ENCODE measurements at regions not wholly inside any gene's neighbourhood (a gene's known extent, or its start where the extent isn't known, plus 50 kb on each side); places are given as distances from the start of the nearest gene placed in this dataset.
"Not testable (repeated sequence)": the region's sequence is repeated elsewhere in the genome, so short reads cannot be mapped to it uniquely, and the experiment has no call there.

- no peak for DNase-seq (ENCODE audit: low read depth)
These were observed 232.6 kb downstream of the VRK1 start for GRCh38 chr14:97029800-97030199.

DNA sequence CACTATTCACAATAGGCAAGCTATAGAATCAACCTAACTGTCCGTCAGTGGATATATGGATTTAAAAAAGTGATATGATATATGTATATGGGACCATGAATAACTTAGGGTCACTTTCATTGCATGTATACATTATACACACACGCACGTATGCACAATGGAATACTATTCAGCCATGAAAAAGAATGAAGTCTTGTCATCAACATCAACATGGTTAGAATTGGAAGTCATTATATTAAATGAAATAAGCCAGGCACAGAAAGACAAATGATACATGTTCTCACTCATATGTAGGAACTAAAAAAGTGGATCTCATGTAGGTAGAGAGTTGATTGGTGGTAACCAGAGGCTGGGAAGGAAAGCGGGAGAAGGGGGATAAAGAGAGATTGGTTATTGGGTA lies 234.3 kb downstream of the VRK1 start:
- no peak for DNase-seq (ENCODE audit: low read depth)

- DNase-seq (ENCODE audit: low read depth), result no peak
These were observed 236.4 kb downstream of the VRK1 start for GRCh38 chr14:97033556-97034081.

DNA sequence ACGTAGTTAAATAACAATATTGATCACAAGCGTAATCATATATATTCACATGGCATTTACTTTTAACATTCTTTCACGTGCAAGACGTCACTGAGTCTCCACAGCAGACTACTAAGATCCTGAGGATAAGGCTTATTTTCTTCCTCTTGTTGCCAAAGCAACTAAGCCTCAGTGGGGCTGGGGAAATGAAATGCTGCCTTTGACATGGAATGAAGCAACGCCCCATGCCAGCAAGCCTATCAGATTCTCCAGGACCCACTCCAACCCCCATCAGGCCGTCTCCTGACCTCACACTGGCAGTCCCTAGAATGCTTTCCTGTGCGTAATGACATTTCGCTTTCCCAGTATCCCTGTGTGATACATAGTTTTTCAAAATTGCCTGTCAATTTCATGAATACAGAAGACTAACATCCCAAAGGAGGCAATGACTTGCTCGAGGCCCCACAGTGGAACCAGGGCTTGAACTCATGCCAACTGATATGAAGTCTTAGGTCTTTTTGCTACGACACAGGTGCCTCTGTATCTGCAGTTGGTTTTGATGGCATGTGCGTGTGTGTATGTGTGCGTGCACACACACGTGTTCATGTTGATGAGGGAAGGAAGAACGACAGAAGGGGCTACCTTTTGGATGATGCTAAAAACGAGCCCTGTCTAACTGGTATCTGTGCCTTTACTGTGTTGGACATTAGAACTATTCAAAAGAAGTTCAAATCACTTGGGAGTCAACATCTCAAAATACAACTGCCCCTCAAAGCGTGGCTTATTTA lies 239.1 kb downstream of the VRK1 start:
- DNase-seq (ENCODE audit: low read depth), result no peak

DNA sequence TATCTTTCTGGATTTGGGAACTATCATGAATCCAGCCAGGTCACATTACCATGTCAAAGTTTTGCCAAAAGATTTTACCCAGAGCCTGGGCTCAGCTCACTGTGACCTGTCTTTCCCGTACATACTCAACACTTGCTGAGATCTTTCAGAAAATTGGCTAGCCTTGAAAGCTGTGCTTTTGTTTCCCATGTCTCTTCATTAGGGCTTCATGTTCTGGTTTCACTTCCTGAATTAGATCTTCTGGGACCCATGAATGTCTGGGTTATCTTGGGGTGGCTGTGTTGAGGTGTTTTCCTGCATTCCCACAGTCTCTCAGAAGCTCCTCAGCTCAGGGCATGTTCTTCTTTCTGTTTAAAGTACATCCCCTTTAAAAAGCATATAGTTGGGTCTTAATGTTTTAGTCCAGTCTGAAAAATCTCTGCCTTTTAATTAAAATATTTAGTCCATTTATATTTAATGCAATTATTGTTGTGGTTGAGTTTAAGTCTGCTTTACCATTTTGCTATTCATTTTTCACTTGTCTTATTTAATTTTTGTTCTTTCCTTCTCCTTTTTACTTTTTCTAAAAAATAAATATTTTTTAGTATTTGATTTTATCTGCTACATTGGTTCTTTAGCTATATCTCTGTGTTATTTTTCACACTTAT lies 242.7 kb downstream of the VRK1 start:
- no peak for DNase-seq (ENCODE audit: low read depth)

DNA sequence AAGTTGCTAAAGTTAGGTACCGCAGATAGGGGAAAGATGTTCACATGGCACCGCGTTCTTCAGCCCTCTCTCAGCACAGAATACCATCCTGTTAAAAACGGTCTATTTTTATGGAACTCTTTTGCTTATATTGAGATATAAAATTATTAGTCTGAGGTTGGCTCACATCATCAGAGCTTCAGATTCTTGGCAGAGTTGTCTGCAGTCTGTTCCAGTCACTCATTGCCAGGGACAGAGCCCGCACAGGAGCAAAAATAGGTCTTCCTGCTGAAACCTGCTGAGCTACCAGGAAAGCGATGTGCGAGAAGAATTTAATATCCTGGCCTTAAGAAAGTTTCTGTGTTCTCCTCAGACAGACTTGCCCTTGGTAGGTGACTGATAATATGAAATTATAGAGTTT lies 249.8 kb downstream of the VRK1 start:
- no peak for DNase-seq (ENCODE audit: low read depth)

GRCh38 chr14:97052001-97052400 lies 254.8 kb downstream of the VRK1 start:
- DNase-seq (ENCODE audit: low read depth), result no peak

- no peak for DNase-seq (ENCODE audit: low read depth)
These were observed 256.8 kb downstream of the VRK1 start for GRCh38 chr14:97053941-97054340.

DNA sequence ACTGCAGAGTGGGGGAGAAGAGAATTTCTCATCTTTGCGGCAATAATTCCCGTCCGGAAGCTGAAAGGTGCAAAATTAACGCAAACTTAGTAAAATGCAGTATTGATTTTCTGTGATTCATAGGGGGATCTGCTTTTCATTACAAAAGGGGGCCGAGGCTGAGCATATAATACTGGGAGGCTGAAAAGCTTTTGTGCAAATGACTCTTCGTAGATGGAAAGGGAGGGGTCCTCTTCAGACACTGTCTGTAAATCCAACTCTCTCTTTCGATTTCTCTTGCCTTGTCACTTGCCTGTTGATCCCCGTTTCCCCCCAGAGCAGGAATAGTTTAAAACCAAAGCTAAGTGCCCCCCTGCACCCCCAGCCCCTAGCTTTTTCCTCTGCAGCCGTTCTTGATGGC lies 258.2 kb downstream of the VRK1 start:
- DNase-seq (ENCODE audit: low read depth), result no peak

- no peak for DNase-seq (ENCODE audit: low read depth)
These were observed 258.9 kb downstream of the VRK1 start for GRCh38 chr14:97056086-97056485.

- DNase-seq (ENCODE audit: low read depth), result no peak
These were observed 260.3 kb downstream of the VRK1 start for GRCh38 chr14:97057238-97058073.

DNA sequence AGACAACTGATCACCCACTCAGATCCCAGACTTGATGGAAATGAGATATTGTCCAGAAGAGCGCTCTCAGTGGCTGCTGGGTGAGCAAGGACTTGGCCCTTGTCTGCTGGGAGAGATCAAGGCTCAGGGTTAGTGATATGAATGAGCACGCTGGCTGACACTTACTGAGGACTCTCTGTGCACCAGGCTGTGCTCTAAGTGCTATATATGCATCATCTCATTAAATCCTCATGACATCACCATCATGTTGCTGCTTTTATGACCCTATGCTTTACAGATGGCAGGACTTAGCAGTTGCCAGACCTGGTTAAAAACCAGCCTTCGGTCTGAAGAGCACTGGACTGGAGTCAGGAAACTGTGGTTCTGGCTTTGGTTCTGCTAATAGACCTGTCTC lies 260.9 kb downstream of the VRK1 start:
- DNase-seq (ENCODE audit: low read depth), result no peak

GRCh38 chr14:97058589-97058988 lies 261.4 kb downstream of the VRK1 start:
- no peak for DNase-seq (ENCODE audit: low read depth)

DNA sequence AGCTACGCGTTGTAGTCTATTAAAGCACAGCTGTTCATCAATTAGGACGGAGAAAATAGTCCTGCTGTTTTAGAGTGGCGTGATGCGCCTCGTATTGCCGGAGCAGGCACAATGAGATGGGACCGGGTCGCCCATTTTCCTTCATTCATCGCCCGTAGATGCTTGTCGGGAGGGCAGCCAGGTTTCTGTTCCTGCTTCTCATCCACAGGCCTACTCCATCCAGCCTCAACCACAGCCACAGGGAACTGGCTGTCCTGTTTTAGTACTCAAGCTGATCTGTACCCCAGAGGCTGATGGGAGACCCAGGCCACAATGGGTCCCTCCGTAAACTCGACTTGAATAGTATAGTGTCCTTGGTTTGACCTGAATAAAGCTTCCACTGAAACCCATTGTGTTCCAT lies 264.0 kb downstream of the VRK1 start:
- DNase-seq (ENCODE audit: low read depth), result no peak

GRCh38 chr14:97061714-97062113 lies 264.5 kb downstream of the VRK1 start:
- DNase-seq (ENCODE audit: low read depth), result no peak

DNA sequence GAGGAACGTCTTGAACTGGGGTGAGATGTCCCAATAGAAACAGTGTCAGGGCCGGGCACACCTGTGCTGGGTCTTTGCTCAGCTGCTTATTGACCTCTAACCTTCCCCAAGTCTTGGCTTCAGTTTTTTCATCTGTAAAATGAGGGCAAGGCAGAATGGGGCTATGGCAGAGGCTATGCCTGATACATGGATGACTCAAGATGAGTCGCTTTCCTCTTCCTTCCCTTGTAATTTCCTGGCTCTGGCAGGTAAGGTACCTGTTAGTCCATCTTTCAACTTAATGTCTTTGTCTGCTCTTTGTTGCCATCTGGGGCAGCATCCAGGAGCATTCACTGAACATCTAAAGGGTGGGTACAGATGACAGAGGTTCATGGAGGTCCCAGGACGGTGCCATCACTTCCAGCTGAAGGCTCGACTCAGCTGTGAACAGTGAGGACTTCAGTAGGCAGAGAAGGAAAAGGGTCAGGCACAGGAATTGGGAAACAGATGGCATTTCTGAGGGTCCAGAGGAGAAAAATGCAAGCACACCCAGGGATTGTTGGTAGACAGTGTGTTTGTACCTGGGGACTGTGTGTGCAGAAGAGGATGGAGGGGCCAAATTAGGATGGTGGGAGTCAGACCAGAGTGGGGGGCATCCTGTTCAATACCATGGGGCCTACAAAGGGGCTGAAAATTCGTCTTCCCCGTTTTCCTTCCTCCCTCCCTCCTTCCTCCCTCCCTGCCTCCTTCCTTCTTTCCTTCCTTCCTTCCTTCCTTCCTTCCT lies 268.3 kb downstream of the VRK1 start:
- DNase-seq (ENCODE audit: low read depth), result no peak

DNA sequence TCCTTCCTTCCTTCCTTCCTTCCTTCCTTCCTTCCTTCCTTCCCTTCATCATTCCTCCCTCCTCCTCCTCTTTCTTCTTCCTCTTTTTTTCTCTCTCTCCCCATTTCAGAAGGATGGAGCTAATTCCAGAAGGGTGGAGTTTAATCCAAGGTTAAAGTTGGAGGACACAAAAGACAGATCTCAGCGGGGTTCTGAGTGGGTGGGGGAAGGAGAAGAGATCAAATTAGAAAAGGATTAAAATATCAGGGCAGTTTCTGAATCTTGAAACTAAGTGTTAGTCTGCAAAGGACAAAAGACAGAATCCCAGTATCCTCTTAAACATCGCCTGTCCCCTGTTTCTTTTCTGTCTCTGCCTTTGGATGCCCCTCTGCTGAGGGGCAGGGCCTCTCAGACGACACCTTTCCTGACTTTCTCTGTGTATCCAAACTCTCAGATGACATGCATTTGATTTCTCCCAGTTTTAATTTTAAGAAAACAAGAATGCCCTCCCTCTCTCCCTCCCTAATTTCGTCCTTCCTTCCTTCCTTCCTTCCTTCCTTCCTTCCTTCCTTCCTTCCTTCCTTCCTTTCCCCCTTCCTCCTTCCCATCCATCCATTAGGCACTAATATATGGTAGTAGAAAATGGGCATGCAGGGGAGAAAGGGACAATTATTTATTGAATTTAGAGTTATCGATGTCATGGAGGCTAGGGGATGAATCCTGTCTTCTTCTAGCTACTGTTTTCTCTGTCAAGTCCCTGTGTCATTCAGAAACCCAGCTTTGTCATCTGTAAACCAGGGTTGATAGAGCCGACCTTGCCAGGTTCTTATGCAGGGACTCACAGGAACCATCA lies 269.1 kb downstream of the VRK1 start:
- no peak for DNase-seq (ENCODE audit: low read depth)

DNA sequence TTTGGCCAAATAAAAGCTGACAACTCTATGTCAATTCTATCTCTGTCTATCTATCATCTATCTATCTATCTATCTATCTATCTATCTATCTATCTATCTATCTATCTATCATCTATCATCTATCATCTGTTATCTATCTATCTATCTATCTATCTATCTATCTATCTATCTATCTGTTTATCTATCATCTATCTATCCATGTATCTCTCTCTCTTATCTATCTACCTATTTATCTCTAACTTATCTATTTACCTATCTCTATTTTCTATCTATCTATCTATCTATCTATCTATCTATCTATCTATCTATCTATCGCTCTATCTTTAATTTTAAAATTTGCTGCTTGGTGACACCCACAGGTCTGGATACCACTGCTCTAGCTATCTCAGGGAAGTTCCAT lies 271.1 kb downstream of the VRK1 start:
- not testable (repeated sequence) for DNase-seq (ENCODE audit: low read depth)

DNA sequence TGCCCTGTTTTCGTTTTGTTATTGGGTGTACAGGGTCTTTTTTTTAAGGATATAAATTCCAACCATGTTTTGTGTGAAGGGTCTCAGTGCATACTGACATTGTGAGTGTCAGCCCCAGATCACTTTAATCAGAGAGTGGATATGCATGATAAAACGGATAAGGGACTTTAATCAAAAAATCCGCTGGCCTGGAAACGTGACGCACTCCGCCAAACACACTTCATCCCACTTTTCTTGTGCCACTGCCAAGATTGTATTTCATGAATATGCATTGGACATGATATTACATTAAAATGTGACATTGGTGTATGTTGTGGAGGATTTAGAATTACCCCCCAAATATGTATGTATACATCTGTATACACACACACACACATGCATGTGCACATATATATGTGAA lies 273.1 kb downstream of the VRK1 start:
- no peak for DNase-seq (ENCODE audit: low read depth)

DNA sequence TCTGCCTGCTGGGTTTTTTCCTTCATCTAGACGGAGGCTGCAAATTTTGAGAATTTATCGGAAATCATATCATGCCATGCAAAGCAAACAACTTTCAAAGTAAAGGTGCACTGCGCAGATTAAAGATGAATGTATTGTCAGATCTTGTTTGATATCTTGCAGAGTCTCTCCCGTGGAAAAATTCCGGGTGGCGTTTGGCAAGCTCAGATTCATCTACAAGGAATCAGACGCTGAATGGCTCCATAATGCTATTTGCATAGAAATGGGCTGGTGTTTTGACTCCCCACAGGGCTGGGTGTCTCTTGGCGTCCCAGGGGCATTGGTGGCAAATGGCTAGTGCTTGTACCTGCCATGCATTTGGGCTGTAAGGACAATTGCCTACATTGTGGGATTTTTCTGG lies 274.0 kb downstream of the VRK1 start:
- DNase-seq (ENCODE audit: low read depth), result no peak

- no peak for DNase-seq (ENCODE audit: low read depth)
These were observed 276.4 kb downstream of the VRK1 start for GRCh38 chr14:97073622-97074021.

All from GM04503 (cell line).